GM23248 (cell line): ENCODE measurements at regions not wholly inside any gene's neighbourhood (a gene's known extent, or its start where the extent isn't known, plus 50 kb on each side); places are given as distances from the start of the nearest gene placed in this dataset.

Experiments
- DNase-seq: peaks from one replicate; pipeline ENCODE4 v3.0.0-alpha.2; 2015
- H2AFZ ChIP-seq: fragments of 200-600 bp; sonication (generic); 2 replicates; pipeline ENCODE4 v1.6.1; 2016; ENCODE audit warnings: antibody characterized with exemption
- H3F3A ChIP-seq: fragments of 200-600 bp; sonication (generic); 2 replicates; pipeline ENCODE4 v1.6.1; 2016; ENCODE audit warnings: mild to moderate bottlenecking, antibody characterized with exemption, mixed run types; ENCODE audit not compliant: insufficient read depth
- H3K27ac ChIP-seq: fragments of 200-600 bp; sonication (generic); 2 replicates; pipeline ENCODE4 v1.5.1; 2016; ENCODE audit warnings: mild to moderate bottlenecking
- H3K27me3 ChIP-seq: fragments of 200-600 bp; sonication (generic); replicated peaks from 2 replicates; pipeline ENCODE4 v1.6.1; 2016; ENCODE audit warnings: mild to moderate bottlenecking; ENCODE audit not compliant: insufficient read depth
- H3K36me3 ChIP-seq: fragments of 200-600 bp; sonication (generic); 2 replicates; pipeline ENCODE4 v1.6.1; 2016; ENCODE audit warnings: low read depth, mild to moderate bottlenecking
- H3K4me1 ChIP-seq: fragments of 200-600 bp; sonication (generic); 2 replicates; pipeline ENCODE4 v1.6.1; 2016; ENCODE audit warnings: mild to moderate bottlenecking; ENCODE audit not compliant: insufficient read depth
- H3K4me2 ChIP-seq: fragments of 200-600 bp; sonication (generic); one replicate; pipeline ENCODE4 v1.6.1; 2016; ENCODE audit warnings: mild to moderate bottlenecking; ENCODE audit not compliant: unreplicated experiment
- H3K4me3 ChIP-seq: fragments of 200-600 bp; sonication (generic); 2 replicates; pipeline ENCODE4 v1.5.1; 2016; ENCODE audit warnings: mild to moderate bottlenecking
- H3K79me2 ChIP-seq: fragments of 200-600 bp; sonication (generic); 2 replicates; pipeline ENCODE4 v1.6.1; 2016; ENCODE audit warnings: mild to moderate bottlenecking; ENCODE audit not compliant: insufficient read depth
- H3K9ac ChIP-seq: fragments of 200-600 bp; sonication (generic); 2 replicates; pipeline ENCODE4 v1.6.1; 2016; ENCODE audit warnings: mild to moderate bottlenecking
- H3K9me2 ChIP-seq: fragments of 200-600 bp; sonication (generic); 2 replicates; pipeline ENCODE4 v1.6.1; 2016; ENCODE audit warnings: mixed run types, mild to moderate bottlenecking, moderate library complexity; ENCODE audit not compliant: insufficient read depth
- H3K9me3 ChIP-seq: fragments of 200-600 bp; sonication (generic); one replicate; pipeline ENCODE4 v1.6.1; 2017; ENCODE audit warnings: low read depth
- H4K20me1 ChIP-seq: fragments of 200-600 bp; sonication (generic); 2 replicates; pipeline ENCODE4 v1.6.0; 2016; ENCODE audit not compliant: insufficient read depth
- EZH2 ChIP-seq: fragments of 200-600 bp; sonication (generic); IDR thresholded peaks from 2 replicates; pipeline ENCODE4 v1.6.1; 2018; ENCODE audit warnings: antibody characterized with exemption, mild to moderate bottlenecking; ENCODE audit not compliant: insufficient read depth, poor library complexity, severe bottlenecking
- EZH2phosphoT487 ChIP-seq: fragments of 200-600 bp; sonication (generic); IDR thresholded peaks from 2 replicates; pipeline ENCODE4 v1.6.1; 2018; ENCODE audit warnings: antibody characterized with exemption, moderate library complexity, mild to moderate bottlenecking, low read depth; ENCODE audit not compliant: insufficient read depth
- WGBS, 2 experiments: methylation state at CpG; one replicate each; pipeline ENCODE4 v1.1.6; 2015 to 2017; ENCODE audit warnings: low lambda C conversion rate in 2 of 2, low coverage in 1 of 2; ENCODE audit errors: missing lambda C conversion rate in 2 of 2; 5-methylcytosine and 5-hydroxymethylcytosine counted together
- in situ Hi-C: fragments of 300-500 bp; cut with MboI; formaldehyde crosslinking; loops from 2 replicates; pipeline ENCODE4 v1.15.0; 2020

GRCh38 chr9:82109626-82110025 is 121.1 kb downstream of the SPATA31D1 start:
- Histone ChIP-seq H4K20me1 (no peaks in the 10 kb centered on the region), H3F3A (no peaks in the 10 kb centered on the region), H3K9me3 (no peaks in the 10 kb centered on the region), H2AFZ (no peak overlapping the region), H3K9ac (no peak overlapping the region), H3K27ac (no peak overlapping the region), H3K36me3 (no peaks in the 10 kb centered on the region), H3K79me2 (no peaks in the 10 kb centered on the region), H3K4me1 (no peaks in the 10 kb centered on the region), H3K4me3 (no peak overlapping the region), H3K9me2 (no peaks in the 10 kb centered on the region), H3K4me2 (no peak overlapping the region), H3K27me3 (no peaks in the 10 kb centered on the region)
- no peak for DNase-seq
- TF ChIP-seq EZH2 (no peak), EZH2phosphoT487 (no peak)
- in situ Hi-C loops = no loop called here

GRCh38 chr9:82110881-82111280 is 122.3 kb downstream of the SPATA31D1 start:
- in situ Hi-C loops = no loop called here
- H3K9ac ChIP-seq = no peak overlapping the region
- no peaks in the 10 kb centered on the region for H3F3A ChIP-seq

DNA sequence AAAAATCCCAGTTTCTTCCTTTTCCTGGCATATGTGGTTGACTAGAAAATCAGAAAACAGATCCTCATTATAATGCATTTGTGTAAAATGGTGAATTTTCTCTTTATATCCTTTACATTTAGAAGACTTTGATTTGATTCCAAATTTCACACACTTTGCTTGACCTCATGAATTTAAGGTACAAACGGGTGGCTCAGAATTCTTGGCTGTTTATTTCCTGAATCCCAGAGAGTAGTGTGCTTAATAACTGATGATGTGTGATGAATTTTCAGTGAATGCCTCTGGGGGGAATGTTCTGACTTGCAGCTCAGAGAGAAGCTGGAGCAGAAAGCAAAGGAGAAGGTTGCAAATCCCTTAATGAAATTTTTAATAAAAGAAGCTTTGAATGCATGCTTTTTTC is 126.8 kb downstream of the SPATA31D1 start:
- Histone ChIP-seq H3K4me1 (0 out of 2 replicates have a peak, but pooled peaks cover 11% of the 10 kb centered on the region), H3K9me2 (no peaks in the 10 kb centered on the region), H3K27me3 (no peaks in the 10 kb centered on the region), H3K79me2 (no peaks in the 10 kb centered on the region), H3F3A (no peaks in the 10 kb centered on the region), H3K4me3 (no peak overlapping the region), H4K20me1 (no peaks in the 10 kb centered on the region), H3K9ac (no peak overlapping the region), H3K27ac (no peak overlapping the region), H2AFZ (no peak overlapping the region), H3K9me3 (no peaks in the 10 kb centered on the region), H3K36me3 (no peaks in the 10 kb centered on the region), H3K4me2 (no peak overlapping the region)
- no peak for DNase-seq
- TF ChIP-seq EZH2phosphoT487 (no peak), EZH2 (no peak)
- WGBS, 2 experiments = 79 to 93% methylated on average over 1 of the region's 1 CpG
- in situ Hi-C loops = no loop called here

More at GRCh38 chr9:82110881-82111280, 122.3 kb downstream of the SPATA31D1 start:
- Histone ChIP-seq H3K4me1 (no peaks in the 10 kb centered on the region), H3K36me3 (no peaks in the 10 kb centered on the region), H3K79me2 (no peaks in the 10 kb centered on the region), H3K27ac (no peak overlapping the region), H4K20me1 (no peaks in the 10 kb centered on the region), H2AFZ (no peak overlapping the region), H3K4me3 (no peak overlapping the region), H3K9me2 (no peaks in the 10 kb centered on the region), H3K27me3 (no peaks in the 10 kb centered on the region), H3K4me2 (no peak overlapping the region), H3K9me3 (no peaks in the 10 kb centered on the region)
- DNase-seq = no peak
- 70 to 81% methylated on average over 3 of the region's 3 CpGs for WGBS, 2 experiments
- TF ChIP-seq EZH2 = no peak

DNA sequence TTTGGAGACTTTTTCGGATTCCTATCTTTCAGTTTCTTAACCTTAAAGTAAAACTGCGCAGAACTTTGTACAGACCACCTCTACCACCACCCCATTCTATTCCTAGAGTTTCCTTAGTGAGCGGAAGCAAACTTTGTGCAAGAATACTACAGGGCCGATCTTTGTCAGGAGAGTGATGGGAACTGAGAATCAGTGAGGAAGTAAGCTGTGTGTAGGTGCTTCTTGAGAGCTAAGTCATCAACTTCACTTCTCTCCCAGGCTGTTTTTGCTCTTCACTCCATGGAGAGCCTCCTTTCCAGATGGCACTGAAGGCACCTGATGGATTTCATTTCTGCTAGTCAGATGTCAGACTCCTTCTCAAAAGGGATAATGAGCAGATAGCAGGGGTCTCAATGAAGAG is 127.3 kb downstream of the SPATA31D1 start:
- in situ Hi-C loops = no loop called here
- whole genome bisulfite sequencing, 2 experiments = 75 to 81% methylated on average over 4 of the region's 4 CpGs
- no peaks in the 10 kb centered on the region for H3K36me3 ChIP-seq

DNA sequence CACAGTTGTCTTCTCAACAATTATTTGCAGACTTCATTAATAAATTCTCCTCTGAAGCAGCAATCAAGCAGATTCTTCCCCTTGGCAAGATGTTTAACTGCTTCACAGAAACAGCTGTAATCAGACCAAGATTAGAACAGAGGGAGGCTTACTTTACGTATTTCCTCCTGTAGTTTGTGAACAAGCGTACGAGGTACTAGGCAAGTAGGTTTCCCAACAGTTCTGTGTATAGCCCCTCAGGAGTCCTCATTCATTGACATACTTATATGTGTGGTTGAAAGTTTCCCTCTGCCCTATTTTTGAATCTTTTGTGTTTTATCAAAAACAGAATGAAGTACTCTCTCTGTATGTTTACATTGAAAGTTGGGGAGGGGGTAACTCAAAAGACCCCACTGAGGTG is 128.0 kb downstream of the SPATA31D1 start:
- TF ChIP-seq EZH2phosphoT487 = no peak
- TF ChIP-seq EZH2 = no peak
- H3K27ac ChIP-seq = no peak overlapping the region
- no peaks in the 10 kb centered on the region for H3K79me2 ChIP-seq
- no peaks in the 10 kb centered on the region for H3K9me2 ChIP-seq
- in situ Hi-C loops = no loop called here
- no peaks in the 10 kb centered on the region for H3K27me3 ChIP-seq
- no peak overlapping the region for H3K9ac ChIP-seq
- no peak overlapping the region for H3K4me3 ChIP-seq
- WGBS, 2 experiments = 61 to 77% methylated on average over 3 of the region's 3 CpGs
- 0 out of 2 replicates have a peak, but pooled peaks cover 11% of the 10 kb centered on the region for H3K4me1 ChIP-seq
- H4K20me1 ChIP-seq = no peaks in the 10 kb centered on the region
- no peaks in the 10 kb centered on the region for H3K36me3 ChIP-seq
- no peak for DNase-seq
- H3K4me2 ChIP-seq = no peak overlapping the region
- H3F3A ChIP-seq = no peaks in the 10 kb centered on the region
- no peaks in the 10 kb centered on the region for H3K9me3 ChIP-seq
- no peak overlapping the region for H2AFZ ChIP-seq

More for the DNA sequence above, 127.3 kb downstream of the SPATA31D1 start:
- 0 out of 2 replicates have a peak, but pooled peaks cover 11% of the 10 kb centered on the region for H3K4me1 ChIP-seq
- H3K9me2 ChIP-seq = no peaks in the 10 kb centered on the region
- no peaks in the 10 kb centered on the region for H3F3A ChIP-seq
- no peak overlapping the region for H3K9ac ChIP-seq
- no peak for TF ChIP-seq EZH2phosphoT487
- no peak for TF ChIP-seq EZH2
- H4K20me1 ChIP-seq = no peaks in the 10 kb centered on the region
- H3K27ac ChIP-seq = no peak overlapping the region
- H2AFZ ChIP-seq = no peak overlapping the region
- no peaks in the 10 kb centered on the region for H3K27me3 ChIP-seq
- no peak overlapping the region for H3K4me2 ChIP-seq
- H3K79me2 ChIP-seq = no peaks in the 10 kb centered on the region
- H3K9me3 ChIP-seq = no peaks in the 10 kb centered on the region
- no peak overlapping the region for H3K4me3 ChIP-seq
- no peak for DNase-seq
